ENCODE measurements at regions not wholly inside any gene's neighbourhood (a gene's known extent, or its start where the extent isn't known, plus 50 kb on each side); places are given as distances from the start of the nearest gene placed in this dataset.

- H3K4me3 Mint-ChIP-seq, result no peak overlapping the region
- peaks cover 0 to 5% (median 2%) of the 10 kb centered on the region in 3 donors for H3K9me3 Mint-ChIP-seq
- peaks cover 6 to 10% (median 8%) of the 10 kb centered on the region in 3 donors for H3K4me1 Mint-ChIP-seq
- no peak overlapping the region for H3K27ac Mint-ChIP-seq
- H3K36me3 Mint-ChIP-seq, result no peaks in the 10 kb centered on the region
- H3K27me3 Mint-ChIP-seq, result peaks cover 12% of the 10 kb centered on the region
These were observed 130.4 kb upstream of the GDF10 start for GRCh38 chr10:47169581-47169980.

GRCh38 chr10:47173929-47174442, 126.0 kb upstream of the GDF10 start:
- Mint-ChIP-seq H3K27me3 (peaks cover 4% of the 10 kb centered on the region), H3K36me3 (no peaks in the 10 kb centered on the region), H3K9me3 (peaks cover 0 to 2% (median 0%) of the 10 kb centered on the region in 3 donors), H3K4me3 (no peak overlapping the region), H3K27ac (no peak overlapping the region), H3K4me1 (no peaks in the 10 kb centered on the region)

GRCh38 chr10:47175181-47176123, 124.5 kb upstream of the GDF10 start:
- Mint-ChIP-seq H3K27ac (no peak overlapping the region), H3K4me1 (no peaks in the 10 kb centered on the region), H3K4me3 (no peak overlapping the region), H3K27me3 (peaks cover 4% of the 10 kb centered on the region), H3K36me3 (no peaks in the 10 kb centered on the region), H3K9me3 (no peaks in the 10 kb centered on the region)

- Mint-ChIP-seq H3K9me3 (no peaks in the 10 kb centered on the region), H3K27ac (no peak overlapping the region), H3K4me1 (no peaks in the 10 kb centered on the region), H3K36me3 (no peaks in the 10 kb centered on the region), H3K27me3 (peaks cover 4% of the 10 kb centered on the region), H3K4me3 (no peak overlapping the region)
These were observed 123.6 kb upstream of the GDF10 start for GRCh38 chr10:47176206-47176902.

- H3K36me3 Mint-ChIP-seq, result no peaks in the 10 kb centered on the region
- H3K4me3 Mint-ChIP-seq, result no peak overlapping the region
- H3K4me1 Mint-ChIP-seq, result no peaks in the 10 kb centered on the region
- H3K9me3 Mint-ChIP-seq, result no peaks in the 10 kb centered on the region
- no peak overlapping the region for H3K27ac Mint-ChIP-seq
- peaks cover 4% of the 10 kb centered on the region for H3K27me3 Mint-ChIP-seq
These were observed 122.8 kb upstream of the GDF10 start for GRCh38 chr10:47176903-47177868.

GRCh38 chr10:47178537-47179290, 121.3 kb upstream of the GDF10 start:
- Mint-ChIP-seq H3K4me1 (no peaks in the 10 kb centered on the region), H3K9me3 (no peaks in the 10 kb centered on the region), H3K36me3 (no peaks in the 10 kb centered on the region), H3K27ac (no peak overlapping the region), H3K4me3 (no peak overlapping the region), H3K27me3 (peaks cover 4% of the 10 kb centered on the region)

GRCh38 chr10:47179291-47179647, 120.7 kb upstream of the GDF10 start:
- no peaks in the 10 kb centered on the region for H3K9me3 Mint-ChIP-seq
- H3K4me1 Mint-ChIP-seq, result no peaks in the 10 kb centered on the region
- peaks cover 4% of the 10 kb centered on the region for H3K27me3 Mint-ChIP-seq
- no peaks in the 10 kb centered on the region for H3K36me3 Mint-ChIP-seq
- no peak overlapping the region for H3K4me3 Mint-ChIP-seq
- no peak overlapping the region for H3K27ac Mint-ChIP-seq

- H3K9me3 Mint-ChIP-seq, result no peaks in the 10 kb centered on the region
- peaks cover 2% of the 10 kb centered on the region for H3K27me3 Mint-ChIP-seq
- H3K36me3 Mint-ChIP-seq, result no peaks in the 10 kb centered on the region
- no peak overlapping the region for H3K27ac Mint-ChIP-seq
- no peak overlapping the region for H3K4me3 Mint-ChIP-seq
- no peaks in the 10 kb centered on the region for H3K4me1 Mint-ChIP-seq
These were observed 118.7 kb upstream of the GDF10 start for GRCh38 chr10:47181052-47181849.

GRCh38 chr10:47182934-47183703, 116.9 kb upstream of the GDF10 start:
- H3K4me1 Mint-ChIP-seq, result no peaks in the 10 kb centered on the region
- H3K27ac Mint-ChIP-seq, result peak overlapping the region in 1 of 3 donors; percentile 59
- no peaks in the 10 kb centered on the region for H3K27me3 Mint-ChIP-seq
- no peak overlapping the region for H3K4me3 Mint-ChIP-seq
- peaks cover 0 to 2% (median 0%) of the 10 kb centered on the region in 3 donors for H3K9me3 Mint-ChIP-seq
- H3K36me3 Mint-ChIP-seq, result no peaks in the 10 kb centered on the region

- peak overlapping the region in 1 of 3 donors; percentile 59 for H3K27ac Mint-ChIP-seq
- H3K36me3 Mint-ChIP-seq, result no peaks in the 10 kb centered on the region
- H3K9me3 Mint-ChIP-seq, result peaks cover 0 to 2% (median 0%) of the 10 kb centered on the region in 3 donors
- no peaks in the 10 kb centered on the region for H3K27me3 Mint-ChIP-seq
- no peaks in the 10 kb centered on the region for H3K4me1 Mint-ChIP-seq
- H3K4me3 Mint-ChIP-seq, result no peak overlapping the region
These were observed 116.3 kb upstream of the GDF10 start for GRCh38 chr10:47183704-47184041.

- H3K9me3 Mint-ChIP-seq, result peaks cover 0 to 2% (median 0%) of the 10 kb centered on the region in 3 donors
- no peaks in the 10 kb centered on the region for H3K27me3 Mint-ChIP-seq
- no peaks in the 10 kb centered on the region for H3K4me1 Mint-ChIP-seq
- H3K36me3 Mint-ChIP-seq, result no peaks in the 10 kb centered on the region
- no peak overlapping the region for H3K4me3 Mint-ChIP-seq
- H3K27ac Mint-ChIP-seq, result peak overlapping the region in 1 of 3 donors; percentile 44
These were observed 115.7 kb upstream of the GDF10 start for GRCh38 chr10:47184273-47184672.

GRCh38 chr10:47184724-47185330, 115.2 kb upstream of the GDF10 start:
- Mint-ChIP-seq H3K27ac (no peak overlapping the region), H3K4me3 (no peak overlapping the region), H3K27me3 (peaks cover 2% of the 10 kb centered on the region), H3K36me3 (no peaks in the 10 kb centered on the region), H3K9me3 (peaks cover 0 to 2% (median 0%) of the 10 kb centered on the region in 3 donors), H3K4me1 (no peaks in the 10 kb centered on the region)

Data from IgD-negative memory B cell (primary cell).